Parathyroid adenoma (tissue), 2 donors: ENCODE measurements at regions not wholly inside any gene's neighbourhood (a gene's known extent, or its start where the extent isn't known, plus 50 kb on each side); places are given as distances from the start of the nearest gene placed in this dataset.

Experiments used
- H2AFZ ChIP-seq: fragments of 300-600 bp; sonication (generic); one replicate; pipeline ENCODE4 v1.7.0; 2017; ENCODE audit warnings: antibody characterized with exemption, mild to moderate bottlenecking
- H3K27ac ChIP-seq: fragments of 300-600 bp; sonication (generic); one replicate; pipeline ENCODE4 v1.7.0; 2017
- H3K27me3 ChIP-seq: fragments of 300-600 bp; sonication (generic); one replicate; pipeline ENCODE4 v1.7.0; 2017; ENCODE audit warnings: low read length; ENCODE audit not compliant: control insufficient read depth, insufficient read depth
- H3K36me3 ChIP-seq: fragments of 300-600 bp; sonication (generic); one replicate; pipeline ENCODE4 v1.7.0; 2017; ENCODE audit warnings: low read length; ENCODE audit not compliant: control insufficient read depth, insufficient read depth
- H3K4me1 ChIP-seq: fragments of 300-600 bp; sonication (generic); one replicate; pipeline ENCODE4 v1.7.0; 2017; ENCODE audit warnings: control low read depth
- H3K4me2 ChIP-seq: fragments of 300-600 bp; sonication (generic); one replicate; pipeline ENCODE4 v1.7.0; 2017; ENCODE audit warnings: low read length
- H3K4me3 ChIP-seq: fragments of 300-600 bp; sonication (generic); one replicate; pipeline ENCODE4 v1.7.0; 2017; ENCODE audit warnings: low read depth, low read length
- H3K79me2 ChIP-seq: fragments of 300-600 bp; sonication (generic); one replicate; pipeline ENCODE4 v1.7.0; 2017; ENCODE audit warnings: control low read depth
- H3K9ac ChIP-seq: fragments of 300-600 bp; sonication (generic); one replicate; pipeline ENCODE4 v1.7.0; 2017; ENCODE audit warnings: mild to moderate bottlenecking
- H3K9me3 ChIP-seq: fragments of 300-600 bp; sonication (generic); one replicate; pipeline ENCODE4 v1.7.0; 2017; ENCODE audit warnings: low read length; ENCODE audit not compliant: control insufficient read depth
- TF ChIP-seq, protein P1 (sequence below): fragments of 300-600 bp; sonication (generic); IDR thresholded peaks from one replicate; pipeline ENCODE4 v1.7.0; 2017; ENCODE audit warnings: antibody characterized with exemption, mild to moderate bottlenecking
- donor health status: primary hyperparathyroidism.

- TF ChIP-seq, protein P1, sequence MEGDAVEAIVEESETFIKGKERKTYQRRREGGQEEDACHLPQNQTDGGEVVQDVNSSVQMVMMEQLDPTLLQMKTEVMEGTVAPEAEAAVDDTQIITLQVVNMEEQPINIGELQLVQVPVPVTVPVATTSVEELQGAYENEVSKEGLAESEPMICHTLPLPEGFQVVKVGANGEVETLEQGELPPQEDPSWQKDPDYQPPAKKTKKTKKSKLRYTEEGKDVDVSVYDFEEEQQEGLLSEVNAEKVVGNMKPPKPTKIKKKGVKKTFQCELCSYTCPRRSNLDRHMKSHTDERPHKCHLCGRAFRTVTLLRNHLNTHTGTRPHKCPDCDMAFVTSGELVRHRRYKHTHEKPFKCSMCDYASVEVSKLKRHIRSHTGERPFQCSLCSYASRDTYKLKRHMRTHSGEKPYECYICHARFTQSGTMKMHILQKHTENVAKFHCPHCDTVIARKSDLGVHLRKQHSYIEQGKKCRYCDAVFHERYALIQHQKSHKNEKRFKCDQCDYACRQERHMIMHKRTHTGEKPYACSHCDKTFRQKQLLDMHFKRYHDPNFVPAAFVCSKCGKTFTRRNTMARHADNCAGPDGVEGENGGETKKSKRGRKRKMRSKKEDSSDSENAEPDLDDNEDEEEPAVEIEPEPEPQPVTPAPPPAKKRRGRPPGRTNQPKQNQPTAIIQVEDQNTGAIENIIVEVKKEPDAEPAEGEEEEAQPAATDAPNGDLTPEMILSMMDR = no peak
- H3K27ac ChIP-seq = peak overlapping the region; percentile 87
- H3K4me2 ChIP-seq = peak overlapping the region; percentile 65
- H3K4me1 ChIP-seq = peaks cover 6% of the 10 kb centered on the region
- no peak overlapping the region for H3K9ac ChIP-seq
- H3K9me3 ChIP-seq = no peaks in the 10 kb centered on the region
- H3K4me3 ChIP-seq = peak overlapping the region; percentile 64
- peak overlapping the region; percentile 80 for H2AFZ ChIP-seq
- no peaks in the 10 kb centered on the region for H3K36me3 ChIP-seq
- H3K79me2 ChIP-seq = no peaks in the 10 kb centered on the region
- H3K27me3 ChIP-seq = no peaks in the 10 kb centered on the region
Measured at GRCh38 chr1:65065524-65066418, 82.2 kb upstream of the AK4 start.

GRCh38 chr1:65066419-65066765 is 81.6 kb upstream of the AK4 start:
- H3K4me3 ChIP-seq = peak overlapping the region; percentile 64
- no peak overlapping the region for H3K9ac ChIP-seq
- peak overlapping the region; percentile 80 for H2AFZ ChIP-seq
- H3K79me2 ChIP-seq = no peaks in the 10 kb centered on the region
- peak overlapping the region; percentile 65 for H3K4me2 ChIP-seq
- H3K36me3 ChIP-seq = no peaks in the 10 kb centered on the region
- TF ChIP-seq, protein P1 = no peak
- no peaks in the 10 kb centered on the region for H3K9me3 ChIP-seq
- peaks cover 6% of the 10 kb centered on the region for H3K4me1 ChIP-seq
- H3K27me3 ChIP-seq = no peaks in the 10 kb centered on the region
- H3K27ac ChIP-seq = peak overlapping the region; percentile 87

DNA sequence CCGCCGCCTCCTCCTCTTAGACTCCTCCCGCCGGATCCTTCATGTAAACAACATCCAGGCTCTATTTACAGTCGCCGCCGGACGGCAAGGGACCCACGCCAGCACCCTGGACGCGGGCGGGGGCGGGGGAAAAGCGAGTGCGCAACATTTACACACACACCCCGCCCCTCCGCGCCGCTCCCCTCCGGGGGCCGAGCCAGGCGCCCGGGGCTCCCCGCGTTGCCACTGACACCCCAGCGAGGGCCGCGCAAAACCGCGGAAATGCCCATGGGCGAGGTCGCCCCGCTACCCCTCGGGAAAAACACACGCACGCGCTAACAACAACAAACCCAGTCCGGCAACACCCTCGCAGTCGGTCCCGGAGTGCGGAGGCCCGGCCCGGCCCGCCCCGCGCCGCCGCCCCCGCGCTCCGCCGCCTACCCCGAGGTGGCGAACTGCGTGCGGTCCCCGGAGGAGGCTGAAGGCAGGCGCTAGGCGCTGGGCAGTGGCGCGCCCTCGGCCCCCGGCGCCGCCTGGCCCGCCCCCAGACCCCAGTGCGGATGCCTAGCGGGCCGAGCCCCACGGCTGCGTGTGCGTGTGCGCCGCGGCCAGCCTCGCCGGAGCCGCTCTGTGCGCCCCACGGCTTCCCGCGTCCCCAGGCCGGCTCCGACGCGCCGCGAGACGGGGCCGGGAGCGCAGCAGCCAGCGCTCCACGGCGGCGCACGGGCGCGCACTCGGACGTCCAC is 81.1 kb upstream of the AK4 start:
- Histone ChIP-seq H3K4me2 (peak overlapping the region; percentile 65), H2AFZ (peak overlapping the region; percentile 80), H3K4me1 (peaks cover 6% of the 10 kb centered on the region), H3K9ac (peak overlapping the region; percentile 76), H3K79me2 (no peaks in the 10 kb centered on the region), H3K27me3 (no peaks in the 10 kb centered on the region), H3K36me3 (no peaks in the 10 kb centered on the region), H3K4me3 (peak overlapping the region; percentile 64), H3K27ac (peak overlapping the region; percentile 87), H3K9me3 (no peaks in the 10 kb centered on the region)
- TF ChIP-seq, protein P1 = no peak

DNA sequence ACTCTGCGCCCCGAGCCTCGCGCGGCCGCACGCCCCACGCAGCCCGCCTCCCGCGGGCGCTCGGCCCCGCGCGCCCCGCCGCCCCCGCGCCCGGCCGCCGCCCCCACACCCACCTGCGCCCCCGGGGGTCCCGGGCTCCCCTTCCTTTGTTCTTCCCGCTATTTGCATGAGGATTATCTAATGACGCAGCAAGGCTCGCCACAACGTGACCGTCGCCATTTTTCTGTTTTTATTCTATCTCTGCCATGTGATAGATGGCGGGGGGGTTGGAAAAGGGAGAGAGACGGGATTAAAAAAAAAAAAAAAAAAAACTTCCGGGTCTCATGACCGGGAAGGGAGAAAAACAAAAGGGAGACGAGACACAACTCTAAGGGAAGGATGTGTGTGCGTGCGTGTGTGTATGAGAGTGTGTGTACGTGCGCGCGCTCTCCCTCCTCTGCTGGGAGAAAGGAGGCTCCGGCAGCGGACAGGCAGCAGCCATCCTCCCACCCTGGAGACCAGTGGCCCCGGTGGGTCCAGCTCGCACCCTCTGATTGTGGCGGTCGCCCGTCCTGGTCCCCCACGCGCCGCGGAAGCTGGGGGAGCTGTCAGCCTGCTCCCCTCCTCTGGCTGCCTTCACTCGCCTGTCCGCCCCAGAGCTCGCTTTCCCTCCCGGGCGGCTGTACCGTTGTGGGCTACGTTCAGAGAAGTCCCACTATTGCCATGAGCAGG is 80.4 kb upstream of the AK4 start:
- H3K4me1 ChIP-seq = peaks cover 6% of the 10 kb centered on the region
- peak overlapping the region; percentile 61 for H3K4me2 ChIP-seq
- peak overlapping the region; percentile 56 for H3K4me3 ChIP-seq
- H3K9me3 ChIP-seq = no peaks in the 10 kb centered on the region
- TF ChIP-seq, protein P1 = no peak
- H3K27me3 ChIP-seq = no peaks in the 10 kb centered on the region
- H3K27ac ChIP-seq = peak overlapping the region; percentile 93
- peak overlapping the region; percentile 76 for H3K9ac ChIP-seq
- H3K79me2 ChIP-seq = no peaks in the 10 kb centered on the region
- peak overlapping the region; percentile 89 for H2AFZ ChIP-seq
- H3K36me3 ChIP-seq = no peaks in the 10 kb centered on the region
